ENCODE measurements at regions not wholly inside any gene's neighbourhood (a gene's known extent, or its start where the extent isn't known, plus 50 kb on each side); places are given as distances from the start of the nearest gene placed in this dataset.
A peak's percentile ranks its signal among the peaks of the same experiment; 100 is the strongest.
"Not testable (repeated sequence)": the region's sequence is repeated elsewhere in the genome, so short reads cannot be mapped to it uniquely, and the experiment has no call there.

- no peaks in the 10 kb centered on the region for H3K9me3 ChIP-seq
- intact Hi-C loops (cut with DNase I): no loop called here
- 78% methylated on average over 4 of the region's 4 CpGs for WGBS, 3 donors
- no peaks in the 10 kb centered on the region for H3K27me3 ChIP-seq (ENCODE audit: insufficient read depth in 3 of 3, low read length in 2 of 3)
- TF ChIP-seq CTCF (IDR thresholded peaks at IDR 0.05): no peak
- DNase-seq: no peak
- no peaks in the 10 kb centered on the region for H3K36me3 ChIP-seq (ENCODE audit: insufficient read depth in 1 of 2, low read depth in 1 of 2)
- no peak overlapping the region for H3K27ac ChIP-seq
- H3K4me1 ChIP-seq: no peaks in the 10 kb centered on the region
- no peak overlapping the region for H3K4me3 ChIP-seq
- no peak for ATAC-seq
Measured at GRCh38 chr16:52924162-52924561, 128.5 kb downstream of the CHD9NB start.

GRCh38 chr16:52921104-52921503 lies 131.6 kb downstream of the CHD9NB start:
- DNase-seq (no peak), ATAC-seq (no peak)
- intact Hi-C loops (cut with DNase I): no loop called here
- 72 to 76% (median 73%) methylated on average over 8 of the region's 8 CpGs for WGBS, 3 donors
- H3K4me3 ChIP-seq: no peak overlapping the region
- TF ChIP-seq CTCF (IDR thresholded peaks at IDR 0.05): no peak
- no peaks in the 10 kb centered on the region for H3K27me3 ChIP-seq (ENCODE audit: insufficient read depth in 3 of 3, low read length in 2 of 3)
- no peaks in the 10 kb centered on the region for H3K36me3 ChIP-seq (ENCODE audit: insufficient read depth in 1 of 2, low read depth in 1 of 2)
- H3K27ac ChIP-seq: no peak overlapping the region
- H3K9me3 ChIP-seq: no peaks in the 10 kb centered on the region
- H3K4me1 ChIP-seq: no peaks in the 10 kb centered on the region

GRCh38 chr16:52920331-52920730 lies 132.4 kb downstream of the CHD9NB start:
- H3K27ac ChIP-seq: no peak overlapping the region
- no peaks in the 10 kb centered on the region for H3K9me3 ChIP-seq
- ATAC-seq (no peak), DNase-seq (no peak)
- H3K36me3 ChIP-seq (ENCODE audit: insufficient read depth in 1 of 2, low read depth in 1 of 2): no peaks in the 10 kb centered on the region
- no peaks in the 10 kb centered on the region for H3K27me3 ChIP-seq (ENCODE audit: insufficient read depth in 3 of 3, low read length in 2 of 3)
- 66 to 84% (median 77%) methylated on average over 5 of the region's 5 CpGs for WGBS, 3 donors
- TF ChIP-seq CTCF (IDR thresholded peaks at IDR 0.05): no peak
- intact Hi-C loops (cut with DNase I): no loop called here
- no peaks in the 10 kb centered on the region for H3K4me1 ChIP-seq
- H3K4me3 ChIP-seq: no peak overlapping the region

GRCh38 chr16:52914428-52914827 lies 138.3 kb downstream of the CHD9NB start:
- Histone ChIP-seq H3K4me3 (no peak overlapping the region), H3K27me3 (ENCODE audit: insufficient read depth in 3 of 3, low read length in 2 of 3) (no peaks in the 10 kb centered on the region), H3K9me3 (no peaks in the 10 kb centered on the region), H3K4me1 (no peaks in the 10 kb centered on the region), H3K27ac (no peak overlapping the region), H3K36me3 (ENCODE audit: insufficient read depth in 1 of 2, low read depth in 1 of 2) (no peaks in the 10 kb centered on the region)
- DNase-seq: no peak
- intact Hi-C loops (cut with DNase I): loop anchor here (5.0 kb wide), 1 partner anchor 722 kb away; no protein-coding TSS in a partner anchor
- no peak for ATAC-seq
- no peak for TF ChIP-seq CTCF (IDR thresholded peaks at IDR 0.05)
- 47 to 52% (median 50%) methylated on average over 2 of the region's 2 CpGs for WGBS, 3 donors

GRCh38 chr16:52912565-52913173 lies 140.0 kb downstream of the CHD9NB start:
- no peaks in the 10 kb centered on the region for H3K9me3 ChIP-seq
- peak; percentile 49 for TF ChIP-seq CTCF (IDR thresholded peaks at IDR 0.05)
- H3K27ac ChIP-seq: no peak overlapping the region
- peak; percentile 30 to 51 for DNase-seq
- no peak overlapping the region for H3K4me3 ChIP-seq
- 8 to 10% (median 9%) methylated on average over 7 of the region's 7 CpGs for WGBS, 3 donors
- no peaks in the 10 kb centered on the region for H3K4me1 ChIP-seq
- no peak for ATAC-seq
- H3K27me3 ChIP-seq (ENCODE audit: insufficient read depth in 3 of 3, low read length in 2 of 3): no peaks in the 10 kb centered on the region
- no peaks in the 10 kb centered on the region for H3K36me3 ChIP-seq (ENCODE audit: insufficient read depth in 1 of 2, low read depth in 1 of 2)
- intact Hi-C loops (cut with DNase I): loop anchor here (5.0 kb wide), 1 partner anchor 720 kb away; no protein-coding TSS in a partner anchor

GRCh38 chr16:52908057-52908456 lies 144.6 kb downstream of the CHD9NB start:
- ATAC-seq: not testable (repeated sequence)

More at GRCh38 chr16:52908057-52908456, 144.6 kb downstream of the CHD9NB start:
- H3K4me3 ChIP-seq; H3K27ac ChIP-seq; H3K4me1 ChIP-seq; H3K36me3 ChIP-seq (ENCODE audit: insufficient read depth in 1 of 2, low read depth in 1 of 2); intact Hi-C loops (cut with DNase I); DNase-seq; H3K9me3 ChIP-seq; H3K27me3 ChIP-seq (ENCODE audit: insufficient read depth in 3 of 3, low read length in 2 of 3): not testable (repeated sequence)
- WGBS, 3 donors: 85% methylated on average over 6 of the region's 6 CpGs

Measured in psoas muscle (tissue), 7 donors.